HepG2 (cell line): ENCODE measurements at regions not wholly inside any gene's neighbourhood (a gene's known extent, or its start where the extent isn't known, plus 50 kb on each side); places are given as distances from the start of the nearest gene placed in this dataset.

Experiments
- ATF6 ChIP-seq: sonication (generic); formaldehyde crosslinking; conservative IDR thresholded peaks from 2 replicates; pipeline ENCODE4 v1.4.0; 2020; ENCODE audit warnings: missing genetic modification reagents
- CHD4 ChIP-seq: fragments of 200-600 bp; sonication (generic); IDR thresholded peaks from 2 replicates; pipeline ENCODE4 v1.7.0; 2017; ENCODE audit warnings: mild to moderate bottlenecking, low read length, borderline replicate concordance
- TSC22D2 ChIP-seq: sonication (generic); formaldehyde crosslinking; IDR thresholded peaks from 2 replicates; pipeline ENCODE4 v1.5.1; 2020; ENCODE audit warnings: missing genetic modification reagents, mild to moderate bottlenecking, borderline replicate concordance
- ZFP36L2 ChIP-seq: sonication (generic); formaldehyde crosslinking; IDR thresholded peaks from 2 replicates; pipeline ENCODE4 v1.4.0; 2020; ENCODE audit warnings: missing genetic modification reagents
- ZNF407 ChIP-seq: sonication (generic); formaldehyde crosslinking; IDR thresholded peaks from one replicate; pipeline ENCODE4 v1.5.1; 2020; ENCODE audit warnings: mild to moderate bottlenecking, missing genetic modification reagents; ENCODE audit errors: not compliant biosample characterization
- TF ChIP-seq, protein P1 (sequence below): sonication (generic); formaldehyde crosslinking; IDR thresholded peaks from 2 replicates; pipeline ENCODE4 v1.5.1; 2020; ENCODE audit warnings: missing genetic modification reagents, mild to moderate bottlenecking, borderline replicate concordance
- TF ChIP-seq, protein P2 (sequence below): sonication (generic); formaldehyde crosslinking; IDR thresholded peaks from 2 replicates; pipeline ENCODE4 v1.4.0; 2020; ENCODE audit warnings: missing genetic modification reagents, low read depth, mild to moderate bottlenecking, borderline replicate concordance
- TF ChIP-seq, protein P3 (sequence below): sonication (generic); formaldehyde crosslinking; IDR thresholded peaks from 2 replicates; pipeline ENCODE4 v1.8.1; 2022; ENCODE audit warnings: low read depth, mild to moderate bottlenecking, missing genetic modification reagents

DNA sequence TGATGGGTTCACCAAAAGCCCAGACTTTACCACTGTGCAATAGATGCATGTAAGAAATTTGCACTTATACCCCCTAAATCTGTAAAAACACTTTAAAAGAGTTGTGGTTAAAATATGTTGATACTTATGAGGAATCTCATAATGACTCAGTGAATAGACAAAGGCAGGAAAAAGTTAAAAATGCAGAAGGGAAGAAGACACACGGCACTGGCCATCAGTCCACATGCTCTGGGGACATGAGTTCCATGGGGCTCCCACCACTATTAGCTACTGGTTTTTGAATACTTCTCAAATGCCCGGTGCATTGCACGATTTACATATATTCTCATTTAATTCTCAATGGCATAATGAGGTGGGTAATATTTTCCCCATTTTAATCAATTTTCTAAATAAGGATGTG lies 59.3 kb upstream of the BLID start (continued):
- TF ChIP-seq, protein P1, sequence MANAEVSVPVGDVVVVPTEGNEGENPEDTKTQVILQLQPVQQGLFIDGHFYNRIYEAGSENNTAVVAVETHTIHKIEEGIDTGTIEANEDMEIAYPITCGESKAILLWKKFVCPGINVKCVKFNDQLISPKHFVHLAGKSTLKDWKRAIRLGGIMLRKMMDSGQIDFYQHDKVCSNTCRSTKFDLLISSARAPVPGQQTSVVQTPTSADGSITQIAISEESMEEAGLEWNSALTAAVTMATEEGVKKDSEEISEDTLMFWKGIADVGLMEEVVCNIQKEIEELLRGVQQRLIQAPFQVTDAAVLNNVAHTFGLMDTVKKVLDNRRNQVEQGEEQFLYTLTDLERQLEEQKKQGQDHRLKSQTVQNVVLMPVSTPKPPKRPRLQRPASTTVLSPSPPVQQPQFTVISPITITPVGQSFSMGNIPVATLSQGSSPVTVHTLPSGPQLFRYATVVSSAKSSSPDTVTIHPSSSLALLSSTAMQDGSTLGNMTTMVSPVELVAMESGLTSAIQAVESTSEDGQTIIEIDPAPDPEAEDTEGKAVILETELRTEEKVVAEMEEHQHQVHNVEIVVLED (CRISPR knock-in tag), result no peak
- TF ChIP-seq, protein P2, sequence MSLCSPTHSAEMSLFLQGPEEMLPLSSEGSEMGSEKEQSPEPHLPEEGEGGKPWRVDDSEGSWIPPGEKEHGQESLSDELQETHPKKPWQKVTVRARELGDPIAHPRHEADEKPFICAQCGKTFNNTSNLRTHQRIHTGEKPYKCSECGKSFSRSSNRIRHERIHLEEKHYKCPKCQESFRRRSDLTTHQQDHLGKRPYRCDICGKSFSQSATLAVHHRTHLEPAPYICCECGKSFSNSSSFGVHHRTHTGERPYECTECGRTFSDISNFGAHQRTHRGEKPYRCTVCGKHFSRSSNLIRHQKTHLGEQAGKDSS (CRISPR knock-in tag), result no peak
- TF ChIP-seq ATF6 (no peak), CHD4 (no peak), ZFP36L2 (CRISPR knock-in tag) (no peak), TSC22D2 (CRISPR knock-in tag) (no peak), ZNF407 (CRISPR knock-in tag) (no peak)
- TF ChIP-seq, protein P3, sequence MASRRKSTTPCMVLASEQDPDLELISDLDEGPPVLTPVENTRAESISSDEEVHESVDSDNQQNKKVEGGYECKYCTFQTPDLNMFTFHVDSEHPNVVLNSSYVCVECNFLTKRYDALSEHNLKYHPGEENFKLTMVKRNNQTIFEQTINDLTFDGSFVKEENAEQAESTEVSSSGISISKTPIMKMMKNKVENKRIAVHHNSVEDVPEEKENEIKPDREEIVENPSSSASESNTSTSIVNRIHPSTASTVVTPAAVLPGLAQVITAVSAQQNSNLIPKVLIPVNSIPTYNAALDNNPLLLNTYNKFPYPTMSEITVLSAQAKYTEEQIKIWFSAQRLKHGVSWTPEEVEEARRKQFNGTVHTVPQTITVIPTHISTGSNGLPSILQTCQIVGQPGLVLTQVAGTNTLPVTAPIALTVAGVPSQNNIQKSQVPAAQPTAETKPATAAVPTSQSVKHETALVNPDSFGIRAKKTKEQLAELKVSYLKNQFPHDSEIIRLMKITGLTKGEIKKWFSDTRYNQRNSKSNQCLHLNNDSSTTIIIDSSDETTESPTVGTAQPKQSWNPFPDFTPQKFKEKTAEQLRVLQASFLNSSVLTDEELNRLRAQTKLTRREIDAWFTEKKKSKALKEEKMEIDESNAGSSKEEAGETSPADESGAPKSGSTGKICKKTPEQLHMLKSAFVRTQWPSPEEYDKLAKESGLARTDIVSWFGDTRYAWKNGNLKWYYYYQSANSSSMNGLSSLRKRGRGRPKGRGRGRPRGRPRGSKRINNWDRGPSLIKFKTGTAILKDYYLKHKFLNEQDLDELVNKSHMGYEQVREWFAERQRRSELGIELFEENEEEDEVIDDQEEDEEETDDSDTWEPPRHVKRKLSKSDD (CRISPR knock-in tag), result no peak
